HepG2 (cell line): ENCODE measurements at regions not wholly inside any gene's neighbourhood (a gene's known extent, or its start where the extent isn't known, plus 50 kb on each side); places are given as distances from the start of the nearest gene placed in this dataset.
"Not testable (repeated sequence)": the region's sequence is repeated elsewhere in the genome, so short reads cannot be mapped to it uniquely, and the experiment has no call there.

Experiments
- ATAC-seq: fragments of 200-7000 bp; cut with Tn5 transposase; 3 replicates; pipeline ENCODE4 v1.9.1; 2020; ENCODE audit warnings: mild to moderate bottlenecking, moderate library complexity
- BruUV-seq: library from RNA; stranded (reverse); fragments of 400-500 nt; replicated peaks from 2 replicates; lab custom pipeline; 2021; lab: Mats Ljungman, UMichigan
- CTCF ChIA-PET: fragments of 300-600 bp; formaldehyde crosslinking; extraction: SDS; loops from one replicate; lab custom pipeline; 2021; ENCODE audit warnings: low total read pairs, inconsistent platforms, low intra/inter-chr PET ratio; lab: Yijun Ruan, JAX
- POLR2A ChIA-PET: fragments of 350-600 bp; sonication (Branson Sonifier 250); formaldehyde crosslinking; loops from one replicate; lab custom pipeline; 2020; ENCODE audit warnings: antibody characterized with exemption, inconsistent platforms; lab: Yijun Ruan, JAX
- DNase-seq: peaks from one replicate; pipeline ENCODE4 v3.0.0-alpha.2; 2015; ENCODE audit warnings: low spot score
- FAIRE-seq: peaks from 3 replicates; lab custom pipeline; 2011; peaks lifted over from hg19 to GRCh38; lab: Jason Lieb, UNC
- H2AFZ ChIP-seq: one replicate; pipeline ENCODE4 v1.6.1; 2011; ENCODE audit warnings: low read length, inconsistent platforms
- H3K27ac ChIP-seq: fragments of 300-600 bp; 3 replicates; pipeline ENCODE4 v1.8.0; 2011; ENCODE audit warnings: mixed run types, mild to moderate bottlenecking, mixed read lengths, low read length, inconsistent platforms; ENCODE audit not compliant: insufficient read depth; ENCODE audit errors: extremely low read length
- H3K27me3 ChIP-seq, 2 experiments: fragments of 200-600 bp in 1 of 2; 2 replicates in 1 of 2; 3 replicates in 1 of 2; pipeline versions ENCODE4 v1.6.0 to v1.8.0; 2011; ENCODE audit warnings: low read length in 2 of 2, mild to moderate bottlenecking in 2 of 2, moderate library complexity in 2 of 2, inconsistent platforms in 1 of 2; ENCODE audit not compliant: insufficient read depth in 2 of 2, control insufficient read depth in 1 of 2
- H3K36me3 ChIP-seq, 2 experiments: fragments of 200-600 bp in 1 of 2; replicated peaks in 1 of 2; 2 replicates in 1 of 2; 3 replicates in 1 of 2; pipeline versions ENCODE4 v1.5.1 to v1.8.0; 2011; ENCODE audit warnings: low read length in 2 of 2, inconsistent platforms in 1 of 2; ENCODE audit not compliant: insufficient read depth in 2 of 2, control insufficient read depth in 1 of 2
- H3K4me1 ChIP-seq: 2 replicates; pipeline ENCODE4 v1.5.1; 2012; ENCODE audit warnings: low read length, inconsistent platforms; ENCODE audit not compliant: insufficient read depth
- H3K4me2 ChIP-seq: 2 replicates; pipeline ENCODE4 v1.6.0; 2011; ENCODE audit warnings: low read depth, low read length, inconsistent platforms
- H3K4me3 ChIP-seq, 3 experiments: fragments of 200-600 bp in 1 of 3; sonication (generic), shearing (Covaris generic) in 1 of 3; replicated peaks in 1 of 3; 2 replicates each; pipeline ENCODE4 v1.5.1; 2011 to 2016; ENCODE audit warnings: low read length in 3 of 3, inconsistent platforms in 2 of 3, low read depth in 2 of 3, mild to moderate bottlenecking in 2 of 3, control low read depth in 1 of 3, mixed read lengths in 1 of 3; ENCODE audit not compliant: insufficient read depth in 1 of 3
- H3K79me2 ChIP-seq: one replicate; pipeline ENCODE4 v1.6.1; 2011; ENCODE audit warnings: low read length, inconsistent platforms; ENCODE audit not compliant: insufficient read depth
- H3K9ac ChIP-seq: 2 replicates; pipeline ENCODE4 v1.6.0; 2011; ENCODE audit warnings: mild to moderate bottlenecking, low read depth, low read length, inconsistent platforms; ENCODE audit not compliant: insufficient read depth
- H3K9me3 ChIP-seq: 2 replicates; pipeline ENCODE4 v1.5.1; 2012; ENCODE audit warnings: mild to moderate bottlenecking, low read length
- H4K20me1 ChIP-seq: 2 replicates; pipeline ENCODE4 v1.6.0; 2011; ENCODE audit warnings: inconsistent platforms, mild to moderate bottlenecking, low read length, moderate library complexity; ENCODE audit not compliant: insufficient read depth
- CEBPB ChIP-seq: IDR thresholded peaks from 2 replicates; pipeline ENCODE4 v1.6.1; 2011; ENCODE audit warnings: low read depth, low read length, improper control_type of control experiment, borderline replicate concordance
- ELF4 ChIP-seq: sonication (generic); formaldehyde crosslinking; IDR thresholded peaks from 2 replicates; pipeline ENCODE4 v1.5.0; 2020; ENCODE audit warnings: missing genetic modification reagents, mild to moderate bottlenecking, moderate library complexity, borderline replicate concordance
- ESRRA ChIP-seq: sonication (generic); formaldehyde crosslinking; IDR thresholded peaks from 2 replicates; pipeline ENCODE4 v1.5.1; 2020; ENCODE audit warnings: mild to moderate bottlenecking, low read depth, missing genetic modification reagents
- IRX3 ChIP-seq: sonication (generic); formaldehyde crosslinking; IDR thresholded peaks from 2 replicates; pipeline ENCODE4 v1.8.1; 2023; ENCODE audit warnings: mild to moderate bottlenecking, low read depth, missing genetic modification reagents, borderline replicate concordance
- RFXAP ChIP-seq: sonication (generic); formaldehyde crosslinking; IDR thresholded peaks from 2 replicates; pipeline ENCODE4 v1.4.0; 2020; ENCODE audit warnings: missing genetic modification reagents, borderline replicate concordance
- SALL1 ChIP-seq: sonication (generic); formaldehyde crosslinking; IDR thresholded peaks from 2 replicates; pipeline ENCODE4 v1.8.0; 2022; ENCODE audit warnings: mild to moderate bottlenecking, missing genetic modification reagents
- SOX6 ChIP-seq, 2 experiments: fragments of 450-650 bp in 1 of 2; sonication (generic) in 1 of 2; formaldehyde crosslinking in 1 of 2; IDR thresholded peaks; 2 replicates each; pipeline versions ENCODE4 v1.4.0 to v1.6.1; 2017 to 2020; ENCODE audit warnings: antibody characterized with exemption in 1 of 2, mild to moderate bottlenecking in 1 of 2, missing genetic modification reagents in 1 of 2
- SSRP1 ChIP-seq: IDR thresholded peaks from 2 replicates; pipeline ENCODE4 v1.6.1; 2016; ENCODE audit warnings: control low read depth
- ZMAT3 ChIP-seq: sonication (generic); formaldehyde crosslinking; conservative IDR thresholded peaks from 2 replicates; pipeline ENCODE4 v1.7.0; 2021; ENCODE audit warnings: missing genetic modification reagents
- ZNF570 ChIP-seq: sonication (generic); formaldehyde crosslinking; IDR thresholded peaks from 2 replicates; pipeline ENCODE4 v1.4.0; 2020; ENCODE audit warnings: mild to moderate bottlenecking, missing genetic modification reagents, borderline replicate concordance
- ZNF614 ChIP-seq: IDR thresholded peaks from 2 replicates; pipeline ENCODE4 v1.6.1; 2018; ENCODE audit warnings: missing biosample characterization, missing genetic modification reagents, inconsistent platforms, borderline replicate concordance
- WGBS: methylation state at CpG from one replicate; pipeline ENCODE4 v1.1.6; 2017; ENCODE audit warnings: low lambda C conversion rate; 5-methylcytosine and 5-hydroxymethylcytosine counted together
- in situ Hi-C: cut with HindIII; loops from 2 replicates; pipeline ENCODE4 v1.10.0; 2017; ENCODE audit warnings: low pct_unique_long_range_greater_than_20kb; ENCODE audit not compliant: extremely low pct_ligation_motif_present
- intact Hi-C: fragments of 100-400 bp; cut with micrococcal nuclease; formaldehyde crosslinking; loops from one replicate; pipeline ENCODE4 v1.10.0; 2022; ENCODE audit not compliant: unreplicated experiment
- TF ChIP-seq, protein P1 (sequence below): IDR thresholded peaks from 2 replicates; pipeline ENCODE4 v1.4.0; 2020; ENCODE audit warnings: mild to moderate bottlenecking, missing genetic modification reagents

DNA sequence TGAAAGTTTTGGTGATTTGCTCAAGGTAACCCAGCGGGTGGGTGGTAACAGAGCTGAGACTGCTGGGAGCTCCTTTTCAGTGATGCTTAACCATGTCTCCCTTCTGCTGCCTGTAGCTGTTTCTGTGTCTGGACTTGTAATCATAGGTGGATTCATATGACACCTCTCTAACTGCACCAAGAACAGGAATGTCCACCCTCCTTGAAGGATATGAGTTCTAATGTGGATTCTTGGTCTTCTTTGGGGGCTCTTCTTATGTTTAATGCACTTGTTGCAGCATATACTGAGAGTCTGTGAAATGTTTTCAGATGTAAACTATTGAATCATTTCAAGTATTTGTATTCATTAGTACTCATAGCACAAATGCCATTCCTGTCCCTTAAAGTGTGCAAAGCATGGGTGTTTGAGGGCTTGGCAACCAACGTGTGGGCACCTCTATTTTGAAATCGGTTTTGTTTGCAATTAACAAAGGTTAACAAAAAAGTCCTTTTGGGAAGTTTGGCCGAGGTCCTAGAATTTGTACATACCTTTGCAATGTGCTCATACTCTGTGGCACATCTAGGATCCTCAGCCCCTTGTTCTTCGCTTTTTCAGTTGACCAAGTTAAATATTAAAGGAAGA lies 138.0 kb downstream of the SOX4 start (continued):
- TF ChIP-seq ZNF614 (CRISPR knock-in tag) (no peak), ZMAT3 (CRISPR knock-in tag) (no peak)

DNA sequence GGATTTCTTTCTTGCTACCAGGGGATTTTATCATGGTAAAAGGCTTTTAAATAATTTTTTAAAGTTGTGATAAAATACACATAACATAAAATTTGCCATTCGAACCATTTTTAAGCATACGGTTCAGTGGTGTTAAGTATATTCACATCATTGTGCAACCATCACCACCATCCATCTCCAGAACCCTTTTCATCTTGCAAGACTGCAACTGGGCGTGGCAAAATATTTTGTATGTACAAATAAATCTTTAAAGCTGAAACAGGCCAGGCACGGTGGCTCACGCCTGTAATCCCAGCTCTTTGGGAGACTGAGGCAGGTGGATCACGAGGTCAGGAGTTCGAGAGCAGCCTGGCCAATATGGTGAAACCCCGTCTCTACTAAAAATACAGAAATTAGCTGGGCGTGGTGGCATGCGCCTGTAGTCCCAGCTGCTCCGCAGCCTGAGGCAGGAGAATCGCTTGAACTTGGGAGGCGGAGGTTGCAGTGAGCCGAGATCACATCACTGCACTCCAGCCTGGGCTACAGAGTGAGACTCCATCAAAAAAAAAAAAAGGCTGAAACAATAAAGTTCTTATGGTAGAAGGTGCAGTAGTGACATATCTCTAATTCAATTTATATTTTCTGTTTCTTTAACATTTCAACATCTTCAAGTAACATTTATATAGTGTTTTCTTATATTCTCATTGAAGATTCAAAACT lies 138.6 kb downstream of the SOX4 start:
- ATAC-seq; H3K9me3 ChIP-seq; H3K4me2 ChIP-seq; H4K20me1 ChIP-seq; H3K9ac ChIP-seq; H3K36me3 ChIP-seq; in situ Hi-C loops; TF ChIP-seq SOX6 (IDR thresholded peaks at IDR 0.05): not testable (repeated sequence)
- TF ChIP-seq SOX6 (CRISPR knock-in tag; IDR thresholded peaks at IDR 0.05): 0 out of 2 replicates have a peak, but pooled peaks have one; percentile 5
- TF ChIP-seq CEBPB: peak; percentile 35; the same call in 1 of the 2 replicates
- TF ChIP-seq, all 625 proteins: peak for 2; not testable (repeated sequence) for 623
- intact Hi-C loops, CTCF ChIA-PET, H3K27me3 ChIP-seq, FAIRE-seq, H2AFZ ChIP-seq, H3K79me2 ChIP-seq, DNase-seq, H3K27ac ChIP-seq, POLR2A ChIA-PET, BruUV-seq, H3K4me3 ChIP-seq: not testable (repeated sequence)
- peaks cover 16% of the 10 kb centered on the region for H3K4me1 ChIP-seq
- 10% methylated on average over 14 of the region's 14 CpGs for WGBS

DNA sequence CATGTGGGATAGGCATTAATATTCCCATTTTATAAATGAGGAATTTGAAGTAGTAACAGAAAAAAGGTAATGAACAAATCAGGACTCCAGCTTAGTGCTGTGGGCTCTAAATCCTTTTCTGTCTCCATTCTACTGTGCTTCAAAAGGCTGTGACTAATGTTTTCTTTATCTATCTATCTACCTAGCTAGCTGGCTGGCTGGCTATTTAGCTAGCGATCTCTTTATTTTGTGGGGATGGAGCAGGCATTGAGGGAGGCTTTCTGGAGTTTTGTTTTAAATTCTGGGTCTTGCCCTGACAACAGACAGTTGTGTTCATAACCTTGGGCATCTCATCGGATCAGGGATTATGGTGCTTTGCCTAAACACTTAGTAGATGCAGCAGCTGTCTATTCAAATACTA lies 139.2 kb downstream of the SOX4 start:
- Histone ChIP-seq H3K4me1 (peaks cover 16% of the 10 kb centered on the region), H3K27me3 (no peaks in the 10 kb centered on the region), H3K9ac (no peak overlapping the region), H3K79me2 (no peaks in the 10 kb centered on the region), H2AFZ (no peak overlapping the region), H3K9me3 (no peaks in the 10 kb centered on the region), H3K27ac (no peak overlapping the region), H4K20me1 (no peaks in the 10 kb centered on the region), H3K4me3 (no peak overlapping the region), H3K36me3 (no peaks in the 10 kb centered on the region), H3K4me2 (no peak overlapping the region)
- intact Hi-C loops (no loop called here), in situ Hi-C loops (no loop called here)
- no peak for FAIRE-seq
- 2% methylated on average over 2 of the region's 2 CpGs for WGBS
- ATAC-seq: no peak
- CTCF ChIA-PET: no interaction called here
- POLR2A ChIA-PET: no interaction called here
- no peak for DNase-seq
- no TSS peak for BruUV-seq
- TF ChIP-seq, protein P1, sequence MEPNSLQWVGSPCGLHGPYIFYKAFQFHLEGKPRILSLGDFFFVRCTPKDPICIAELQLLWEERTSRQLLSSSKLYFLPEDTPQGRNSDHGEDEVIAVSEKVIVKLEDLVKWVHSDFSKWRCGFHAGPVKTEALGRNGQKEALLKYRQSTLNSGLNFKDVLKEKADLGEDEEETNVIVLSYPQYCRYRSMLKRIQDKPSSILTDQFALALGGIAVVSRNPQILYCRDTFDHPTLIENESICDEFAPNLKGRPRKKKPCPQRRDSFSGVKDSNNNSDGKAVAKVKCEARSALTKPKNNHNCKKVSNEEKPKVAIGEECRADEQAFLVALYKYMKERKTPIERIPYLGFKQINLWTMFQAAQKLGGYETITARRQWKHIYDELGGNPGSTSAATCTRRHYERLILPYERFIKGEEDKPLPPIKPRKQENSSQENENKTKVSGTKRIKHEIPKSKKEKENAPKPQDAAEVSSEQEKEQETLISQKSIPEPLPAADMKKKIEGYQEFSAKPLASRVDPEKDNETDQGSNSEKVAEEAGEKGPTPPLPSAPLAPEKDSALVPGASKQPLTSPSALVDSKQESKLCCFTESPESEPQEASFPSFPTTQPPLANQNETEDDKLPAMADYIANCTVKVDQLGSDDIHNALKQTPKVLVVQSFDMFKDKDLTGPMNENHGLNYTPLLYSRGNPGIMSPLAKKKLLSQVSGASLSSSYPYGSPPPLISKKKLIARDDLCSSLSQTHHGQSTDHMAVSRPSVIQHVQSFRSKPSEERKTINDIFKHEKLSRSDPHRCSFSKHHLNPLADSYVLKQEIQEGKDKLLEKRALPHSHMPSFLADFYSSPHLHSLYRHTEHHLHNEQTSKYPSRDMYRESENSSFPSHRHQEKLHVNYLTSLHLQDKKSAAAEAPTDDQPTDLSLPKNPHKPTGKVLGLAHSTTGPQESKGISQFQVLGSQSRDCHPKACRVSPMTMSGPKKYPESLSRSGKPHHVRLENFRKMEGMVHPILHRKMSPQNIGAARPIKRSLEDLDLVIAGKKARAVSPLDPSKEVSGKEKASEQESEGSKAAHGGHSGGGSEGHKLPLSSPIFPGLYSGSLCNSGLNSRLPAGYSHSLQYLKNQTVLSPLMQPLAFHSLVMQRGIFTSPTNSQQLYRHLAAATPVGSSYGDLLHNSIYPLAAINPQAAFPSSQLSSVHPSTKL (CRISPR knock-in tag): no peak
- TF ChIP-seq IRX3 (no peak), ZNF570 (CRISPR knock-in tag) (no peak), ELF4 (no peak), SALL1 (no peak), SSRP1 (CRISPR knock-in tag) (no peak), ESRRA (CRISPR knock-in tag) (no peak), RFXAP (CRISPR knock-in tag) (no peak)
